Stimulated activated CD8-positive, alpha-beta memory T cell treated with anti-CD3 and anti-CD28 coated beads, Interleukin-15, amount 100 ng/mL, for 48 hours (primary cell): ENCODE measurements at regions not wholly inside any gene's neighbourhood (a gene's known extent, or its start where the extent isn't known, plus 50 kb on each side); places are given as distances from the start of the nearest gene placed in this dataset.
"Not testable (repeated sequence)": the region's sequence is repeated elsewhere in the genome, so short reads cannot be mapped to it uniquely, and the experiment has no call there.

Experiments
- DNase-seq, 2 donors: peaks; one replicate each; pipeline ENCODE4 v3.0.0-alpha.2; 2020; ENCODE audit warnings: low read depth in 2 of 2

DNA sequence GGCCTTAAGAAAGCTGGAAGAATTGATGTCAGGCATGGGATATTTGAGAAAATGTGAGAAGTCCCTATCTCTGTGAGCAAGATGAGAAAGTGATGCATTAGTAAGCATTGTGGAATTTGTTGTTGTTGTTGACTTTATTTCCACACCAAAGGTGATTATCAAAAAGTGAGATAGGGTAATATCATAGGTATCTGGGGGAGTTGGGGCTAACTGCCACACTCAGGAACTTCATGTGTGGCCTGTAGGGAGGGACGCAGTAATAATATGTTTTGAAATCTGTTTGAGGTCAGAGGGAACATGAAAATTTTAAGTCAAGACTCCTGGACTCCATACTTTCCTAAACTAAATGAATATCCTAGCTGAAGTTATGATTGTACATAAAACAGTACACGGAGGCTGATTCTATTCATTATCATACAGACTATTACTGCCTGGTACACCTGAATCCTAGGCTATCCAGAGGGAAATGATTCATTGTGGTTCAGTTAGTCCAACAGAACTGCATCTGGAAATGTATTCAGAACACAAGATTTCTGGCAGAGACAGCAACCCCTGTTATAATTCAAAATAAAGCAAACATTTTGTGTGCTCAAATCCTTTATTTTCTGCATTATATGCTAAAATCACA is 304.8 kb downstream of the CPS1 start:
- no peak for DNase-seq

DNA sequence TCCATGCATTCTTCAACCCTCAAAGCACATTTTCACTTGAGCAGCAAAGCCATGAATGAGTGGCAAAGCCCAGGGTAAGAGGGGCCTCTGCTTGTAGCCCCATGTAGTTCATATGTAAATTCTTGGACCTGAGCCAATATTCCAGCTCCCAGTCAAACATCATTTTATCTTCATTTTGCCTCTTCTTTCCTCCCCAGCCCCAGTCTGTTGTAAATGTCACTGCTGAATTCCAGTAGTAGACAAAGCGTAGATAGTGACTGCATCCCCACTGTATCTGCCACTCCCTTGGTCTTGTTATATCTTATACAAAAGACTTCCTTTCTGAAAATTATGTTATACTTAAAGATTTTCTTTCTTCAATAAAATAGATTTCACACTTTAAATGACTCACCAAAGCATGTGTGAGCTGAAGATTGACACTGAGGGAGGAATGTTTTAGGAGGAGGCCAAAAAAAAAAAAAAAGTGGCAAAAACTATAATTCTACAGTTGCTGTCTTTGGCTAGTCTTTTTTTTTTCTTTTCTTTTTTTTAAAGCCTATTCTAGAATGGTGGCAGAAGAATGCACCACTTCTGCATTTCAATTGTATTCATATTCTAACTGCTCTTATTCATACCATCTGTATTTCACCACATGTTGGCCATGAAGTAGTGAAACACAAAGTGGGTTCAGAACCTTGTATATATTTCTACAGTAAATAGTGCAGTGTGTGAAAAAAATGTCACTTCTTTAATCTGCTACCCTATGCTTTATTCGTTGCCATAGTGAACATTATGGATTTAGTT is 306.1 kb downstream of the CPS1 start:
- DNase-seq, result no peak

DNA sequence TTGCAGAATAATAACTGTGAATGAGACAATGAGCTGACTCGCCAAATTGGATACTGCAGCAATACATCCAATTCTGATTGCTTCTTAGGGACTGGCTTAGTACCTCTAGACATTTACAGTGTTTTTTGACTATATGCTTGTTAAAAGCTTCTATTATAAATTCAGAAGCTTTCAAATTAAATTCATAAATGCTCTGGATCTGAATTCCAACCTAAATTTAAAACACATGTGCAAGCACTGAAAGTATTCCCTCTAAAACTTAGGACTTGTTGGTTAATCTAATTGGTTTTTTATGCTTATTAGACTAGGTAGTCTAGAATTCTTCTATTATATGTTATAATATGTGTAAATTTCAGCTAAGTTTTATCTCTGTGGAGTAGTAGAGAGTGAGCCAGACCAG is 306.9 kb downstream of the CPS1 start:
- no peak for DNase-seq

- DNase-seq, result not testable (repeated sequence)
These were observed 315.2 kb downstream of the CPS1 start for GRCh38 chr2:210871566-210871965.

GRCh38 chr2:210873631-210874030 is 317.2 kb downstream of the CPS1 start:
- no peak for DNase-seq

- no peak for DNase-seq
These were observed 327.8 kb downstream of the CPS1 start for GRCh38 chr2:210884227-210884626.

- DNase-seq, result no peak
These were observed 331.6 kb downstream of the CPS1 start for GRCh38 chr2:210888035-210888434.

DNA sequence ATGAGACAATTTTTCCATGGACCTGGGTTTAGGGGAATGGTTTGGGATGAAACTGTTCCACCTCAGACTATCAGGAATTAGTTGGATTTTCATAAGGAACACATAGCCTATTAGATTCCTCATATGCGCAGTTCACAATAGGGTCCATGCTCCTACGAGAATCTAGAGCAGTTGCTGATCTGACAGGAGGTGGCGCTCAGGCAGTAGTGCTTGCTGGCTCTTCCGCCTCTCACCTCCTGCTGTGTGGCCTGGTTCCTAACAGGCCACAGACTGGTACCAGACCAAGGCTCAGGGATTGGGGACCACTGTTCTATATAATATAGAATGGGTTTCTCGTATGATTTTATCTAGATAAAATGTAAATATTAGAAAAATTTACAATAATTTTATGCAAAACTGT is 338.7 kb downstream of the CPS1 start:
- DNase-seq, result no peak

- no peak for DNase-seq
These were observed 342.7 kb downstream of the CPS1 start for GRCh38 chr2:210899131-210899530.

- no peak for DNase-seq
These were observed 344.9 kb downstream of the CPS1 start for GRCh38 chr2:210901326-210901725.

DNA sequence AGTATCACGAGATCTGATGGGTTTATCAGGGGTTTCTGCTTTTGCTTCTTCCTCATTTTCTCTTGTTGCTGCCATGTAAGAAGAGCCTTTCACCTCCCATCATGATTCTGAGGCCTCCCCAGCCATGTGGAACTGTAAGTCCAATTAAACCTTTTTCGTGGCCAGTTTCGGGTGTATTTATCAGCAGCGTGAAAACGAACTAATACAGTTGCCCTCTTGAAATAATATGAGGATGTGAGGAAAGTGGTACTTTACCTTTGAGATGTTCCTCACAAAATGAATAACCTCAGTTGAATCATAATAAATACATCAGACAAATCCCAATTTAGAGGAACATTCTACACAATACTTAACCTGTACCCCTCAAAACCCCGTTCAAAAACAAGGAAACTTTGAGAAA is 356.4 kb downstream of the CPS1 start:
- no peak for DNase-seq

DNA sequence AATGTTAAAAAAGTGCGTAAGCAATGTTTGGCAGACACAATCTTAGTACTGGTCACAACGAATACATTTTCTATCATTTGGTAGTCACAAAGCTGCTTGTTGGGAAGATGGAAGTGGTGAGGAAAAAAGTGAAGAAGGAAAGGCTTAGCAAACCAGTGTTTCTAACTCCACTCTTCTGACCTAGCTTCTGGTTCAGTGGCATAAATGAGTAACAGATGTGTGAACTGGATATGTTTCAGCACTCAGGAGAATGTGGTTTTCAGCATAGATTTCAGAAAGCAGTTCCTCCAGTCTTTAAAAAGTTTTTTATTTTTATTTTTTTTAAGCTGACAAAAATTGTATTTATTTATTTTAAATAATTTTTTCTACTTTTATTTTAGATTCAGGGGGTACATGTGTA is 357.1 kb downstream of the CPS1 start:
- no peak for DNase-seq

GRCh38 chr2:210915912-210916311 is 359.5 kb downstream of the CPS1 start:
- DNase-seq, result no peak

GRCh38 chr2:210917465-210917864 is 361.1 kb downstream of the CPS1 start:
- no peak for DNase-seq

- no peak for DNase-seq
These were observed 362.7 kb downstream of the CPS1 start for GRCh38 chr2:210919128-210919527.

DNA sequence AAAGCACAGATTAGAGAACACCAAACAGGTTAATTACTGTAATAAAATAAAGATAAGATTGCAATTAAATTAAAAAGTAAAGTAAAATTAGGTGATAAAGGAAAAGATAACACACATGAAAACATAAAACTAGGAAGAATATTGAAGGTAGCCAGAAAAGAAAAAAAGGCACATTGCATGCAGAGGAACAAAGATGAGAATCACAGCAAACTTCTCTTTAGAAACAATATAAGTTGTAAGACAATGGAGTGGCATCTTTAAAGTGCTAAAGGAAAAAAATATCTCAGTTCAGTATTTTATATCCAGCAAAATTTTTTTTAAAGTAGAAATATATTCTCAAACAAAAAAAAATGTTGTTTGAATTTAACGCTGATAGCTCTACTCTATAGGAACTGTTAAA is 366.0 kb downstream of the CPS1 start:
- DNase-seq, result no peak

GRCh38 chr2:210928714-210929113 is 372.3 kb downstream of the CPS1 start:
- DNase-seq, result no peak

DNA sequence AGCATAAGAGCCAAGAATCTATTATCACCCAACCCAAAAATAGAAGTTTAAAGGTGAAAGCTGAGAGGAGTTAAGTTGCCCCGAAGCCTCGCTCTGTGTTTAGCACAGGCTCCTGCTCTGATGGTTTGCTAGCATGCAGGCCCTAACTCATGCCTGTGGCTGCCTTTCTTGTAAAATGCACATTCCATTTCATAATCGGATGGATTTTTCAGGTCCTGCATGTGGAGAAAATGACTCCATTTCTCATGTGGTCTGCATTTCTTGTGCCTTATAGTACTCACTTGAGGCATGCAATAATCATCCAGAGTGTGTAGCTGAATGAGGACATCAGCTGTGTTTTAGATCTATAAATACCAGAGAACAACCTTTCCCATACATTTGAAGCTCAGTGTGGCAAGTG is 381.8 kb downstream of the CPS1 start:
- DNase-seq, result no peak

DNA sequence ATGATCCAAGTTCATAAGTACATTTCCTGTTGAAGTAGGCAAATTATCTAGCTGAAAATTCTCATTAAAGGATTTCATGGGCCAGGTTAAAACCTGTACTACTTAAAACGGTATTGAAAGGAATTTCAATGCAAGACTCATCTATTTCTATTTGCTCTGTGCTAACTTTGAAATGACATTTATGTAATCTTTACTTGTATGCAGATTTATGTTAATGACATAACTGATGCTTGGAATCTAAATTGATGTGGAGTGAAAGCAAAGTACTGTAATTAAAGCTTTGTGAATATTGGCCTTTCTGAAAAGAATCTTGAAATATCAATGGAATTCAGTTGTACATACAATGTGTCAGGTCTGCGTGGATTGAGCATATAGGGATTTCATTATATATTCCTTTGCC is 390.0 kb downstream of the CPS1 start:
- DNase-seq, result no peak

DNA sequence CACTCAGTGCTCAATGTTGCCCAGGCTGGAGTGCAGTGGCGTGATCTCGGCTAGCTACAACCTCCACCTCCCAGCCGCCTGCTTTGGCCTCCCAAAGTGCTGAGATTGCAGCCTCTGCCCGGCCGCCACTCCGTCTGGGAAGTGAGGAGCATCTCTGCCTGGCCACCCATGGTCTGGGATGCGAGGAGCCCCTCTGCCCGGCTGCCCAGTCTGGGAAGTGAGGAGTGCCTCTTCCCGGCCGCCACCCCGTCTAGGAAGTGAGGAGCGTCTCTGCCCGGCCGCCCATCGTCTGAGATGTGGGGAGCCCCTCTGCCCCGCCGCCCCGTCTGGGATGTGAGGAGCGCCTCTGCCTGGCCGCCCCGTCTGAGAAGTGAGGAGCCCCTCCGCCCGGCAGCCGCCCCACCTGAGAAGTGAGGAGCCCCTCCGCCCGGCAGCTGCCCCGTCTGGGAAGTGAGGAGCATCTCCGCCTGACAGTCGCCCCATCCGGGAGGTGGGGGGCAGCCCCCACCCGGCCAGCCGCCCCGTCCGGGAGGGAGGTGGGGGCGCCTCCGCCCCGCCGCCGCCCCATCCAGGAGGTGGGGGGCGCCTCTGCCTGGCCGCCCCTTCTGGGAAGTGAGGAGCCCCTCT is 394.1 kb downstream of the CPS1 start:
- DNase-seq, result not testable (repeated sequence)

DNA sequence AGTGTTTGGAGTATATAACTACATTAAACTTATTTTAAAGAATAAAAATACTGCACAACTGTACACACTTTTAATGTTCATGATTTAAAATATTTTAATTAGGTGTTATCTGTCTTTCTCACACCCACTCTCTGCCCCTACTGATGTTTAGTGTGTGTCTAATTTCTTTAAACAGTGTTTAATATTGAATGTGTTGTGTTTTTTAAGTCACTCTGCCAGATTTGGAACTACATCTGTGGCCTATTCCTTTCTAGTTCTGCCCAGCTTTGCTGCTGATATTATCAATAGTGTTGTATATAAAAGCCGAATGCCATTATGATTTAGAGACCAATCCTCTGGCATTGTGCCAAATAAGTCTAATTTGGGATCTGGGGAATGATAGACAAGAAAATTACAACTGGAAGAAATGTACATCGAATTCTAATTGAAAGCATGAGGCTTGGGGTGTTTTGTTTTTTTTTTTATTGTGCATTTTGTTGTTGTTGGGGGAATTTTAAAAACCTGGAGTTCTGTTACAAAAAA is 398.0 kb downstream of the CPS1 start:
- no peak for DNase-seq

GRCh38 chr2:210955591-210955990 is 399.2 kb downstream of the CPS1 start:
- DNase-seq, result no peak

- no peak for DNase-seq
These were observed 399.7 kb downstream of the CPS1 start for GRCh38 chr2:210956101-210956500.
